ENCODE measurements at regions not wholly inside any gene's neighbourhood (a gene's known extent, or its start where the extent isn't known, plus 50 kb on each side); places are given as distances from the start of the nearest gene placed in this dataset.

DNA sequence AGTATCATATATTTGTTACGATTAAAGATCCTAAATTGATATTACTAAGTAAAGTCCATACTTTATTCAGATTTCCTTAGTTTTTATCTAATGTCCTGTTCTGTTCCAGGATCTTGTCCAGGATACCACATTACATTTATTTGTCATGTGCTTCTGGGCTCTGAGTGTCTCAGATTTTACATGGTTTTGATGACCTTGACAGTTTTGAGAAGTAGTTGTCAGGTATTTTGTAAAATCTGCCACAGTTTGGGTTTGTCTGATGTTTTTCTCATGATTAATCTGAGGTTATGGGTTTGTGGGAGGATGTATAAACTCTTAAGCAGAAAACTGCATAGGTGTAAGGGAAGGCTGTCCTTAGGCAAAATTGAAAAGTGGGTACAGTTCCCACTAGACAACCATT, 109.9 kb upstream of the BMP5 start:
- no peak for TF ChIP-seq EZH2 (IDR thresholded peaks at IDR 0.05; ENCODE audit: insufficient read depth, low read length)
- TF ChIP-seq, protein P1, sequence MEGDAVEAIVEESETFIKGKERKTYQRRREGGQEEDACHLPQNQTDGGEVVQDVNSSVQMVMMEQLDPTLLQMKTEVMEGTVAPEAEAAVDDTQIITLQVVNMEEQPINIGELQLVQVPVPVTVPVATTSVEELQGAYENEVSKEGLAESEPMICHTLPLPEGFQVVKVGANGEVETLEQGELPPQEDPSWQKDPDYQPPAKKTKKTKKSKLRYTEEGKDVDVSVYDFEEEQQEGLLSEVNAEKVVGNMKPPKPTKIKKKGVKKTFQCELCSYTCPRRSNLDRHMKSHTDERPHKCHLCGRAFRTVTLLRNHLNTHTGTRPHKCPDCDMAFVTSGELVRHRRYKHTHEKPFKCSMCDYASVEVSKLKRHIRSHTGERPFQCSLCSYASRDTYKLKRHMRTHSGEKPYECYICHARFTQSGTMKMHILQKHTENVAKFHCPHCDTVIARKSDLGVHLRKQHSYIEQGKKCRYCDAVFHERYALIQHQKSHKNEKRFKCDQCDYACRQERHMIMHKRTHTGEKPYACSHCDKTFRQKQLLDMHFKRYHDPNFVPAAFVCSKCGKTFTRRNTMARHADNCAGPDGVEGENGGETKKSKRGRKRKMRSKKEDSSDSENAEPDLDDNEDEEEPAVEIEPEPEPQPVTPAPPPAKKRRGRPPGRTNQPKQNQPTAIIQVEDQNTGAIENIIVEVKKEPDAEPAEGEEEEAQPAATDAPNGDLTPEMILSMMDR (IDR thresholded peaks at IDR 0.05; ENCODE audit: insufficient read depth, low read depth, low read length), result no peak
- no peak overlapping the region for H3K27ac ChIP-seq (ENCODE audit: low read depth, low read length)
- Mint-ChIP-seq H3K9me3 (ENCODE audit: unreplicated experiment) (no peaks in the 10 kb centered on the region), H3K36me3 (ENCODE audit: low read depth, unreplicated experiment) (no peaks in the 10 kb centered on the region), H3K27ac (ENCODE audit: unreplicated experiment) (no peak overlapping the region), H3K4me1 (ENCODE audit: low read depth, unreplicated experiment) (no peaks in the 10 kb centered on the region), H3K4me3 (ENCODE audit: unreplicated experiment) (no peak overlapping the region), H3K27me3 (ENCODE audit: low read depth, unreplicated experiment) (no peaks in the 10 kb centered on the region)
- no peak overlapping the region for H3K4me2 ChIP-seq (ENCODE audit: low read length)
- H3K9me3 ChIP-seq (ENCODE audit: insufficient read depth, low read depth, low read length), result no peaks in the 10 kb centered on the region
- H3K4me3 ChIP-seq (ENCODE audit: insufficient read depth, low read depth, low read length), result no peak overlapping the region
- no peaks in the 10 kb centered on the region for H3K79me2 ChIP-seq (ENCODE audit: insufficient read depth, low read length)
- H3K9ac ChIP-seq (ENCODE audit: low read length), result no peak overlapping the region
- H3K36me3 ChIP-seq (ENCODE audit: insufficient read depth, low read length), result no peaks in the 10 kb centered on the region
- H4K20me1 ChIP-seq (ENCODE audit: insufficient read depth, low read length), result no peaks in the 10 kb centered on the region
- H3K27me3 ChIP-seq (ENCODE audit: insufficient read depth, low read length), result no peaks in the 10 kb centered on the region
- DNase-seq (ENCODE audit: low read depth), result no peak
- no peaks in the 10 kb centered on the region for H3K4me1 ChIP-seq (ENCODE audit: insufficient read depth, low read length)
- H2AFZ ChIP-seq (ENCODE audit: low read depth, low read length), result no peak overlapping the region
- FAIRE-seq, result no peak

DNA sequence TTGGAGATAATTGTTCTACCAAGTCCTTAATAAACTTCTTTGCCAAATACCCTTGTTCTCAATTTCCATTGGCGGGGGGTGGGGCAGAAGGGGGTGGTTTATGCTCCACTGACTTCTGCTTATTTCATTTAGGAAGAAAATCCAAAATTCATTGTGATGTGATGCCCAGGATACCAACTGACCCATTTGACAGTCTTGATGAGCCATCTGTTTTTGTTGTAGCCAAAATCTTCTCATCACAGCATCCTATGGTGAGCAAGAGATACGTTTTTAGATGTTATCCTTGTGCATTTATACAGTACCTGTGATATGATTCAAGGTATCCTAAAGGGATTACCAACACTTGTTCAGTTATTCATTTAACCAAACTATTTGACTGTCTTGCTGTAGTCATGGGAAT, 108.5 kb upstream of the BMP5 start:
- no peaks in the 10 kb centered on the region for H3K79me2 ChIP-seq (ENCODE audit: insufficient read depth, low read length)
- no peak overlapping the region for H3K4me2 ChIP-seq (ENCODE audit: low read length)
- H3K9me3 Mint-ChIP-seq (ENCODE audit: unreplicated experiment), result no peaks in the 10 kb centered on the region
- DNase-seq (ENCODE audit: low read depth) (no peak), FAIRE-seq (no peak)
- H3K4me3 ChIP-seq (ENCODE audit: insufficient read depth, low read depth, low read length), result no peak overlapping the region
- H3K9me3 ChIP-seq (ENCODE audit: insufficient read depth, low read depth, low read length), result no peaks in the 10 kb centered on the region
- no peak overlapping the region for H3K4me3 Mint-ChIP-seq (ENCODE audit: unreplicated experiment)
- H3K27me3 Mint-ChIP-seq (ENCODE audit: low read depth, unreplicated experiment), result no peaks in the 10 kb centered on the region
- no peak overlapping the region for H2AFZ ChIP-seq (ENCODE audit: low read depth, low read length)
- no peaks in the 10 kb centered on the region for H3K27me3 ChIP-seq (ENCODE audit: insufficient read depth, low read length)
- no peaks in the 10 kb centered on the region for H4K20me1 ChIP-seq (ENCODE audit: insufficient read depth, low read length)
- no peaks in the 10 kb centered on the region for H3K36me3 ChIP-seq (ENCODE audit: insufficient read depth, low read length)
- no peak overlapping the region for H3K27ac Mint-ChIP-seq (ENCODE audit: unreplicated experiment)
- H3K27ac ChIP-seq (ENCODE audit: low read depth, low read length), result no peak overlapping the region
- TF ChIP-seq EZH2 (IDR thresholded peaks at IDR 0.05; ENCODE audit: insufficient read depth, low read length), result no peak
- H3K4me1 Mint-ChIP-seq (ENCODE audit: low read depth, unreplicated experiment), result no peaks in the 10 kb centered on the region
- no peaks in the 10 kb centered on the region for H3K36me3 Mint-ChIP-seq (ENCODE audit: low read depth, unreplicated experiment)
- no peak overlapping the region for H3K9ac ChIP-seq (ENCODE audit: low read length)
- no peaks in the 10 kb centered on the region for H3K4me1 ChIP-seq (ENCODE audit: insufficient read depth, low read length)

DNA sequence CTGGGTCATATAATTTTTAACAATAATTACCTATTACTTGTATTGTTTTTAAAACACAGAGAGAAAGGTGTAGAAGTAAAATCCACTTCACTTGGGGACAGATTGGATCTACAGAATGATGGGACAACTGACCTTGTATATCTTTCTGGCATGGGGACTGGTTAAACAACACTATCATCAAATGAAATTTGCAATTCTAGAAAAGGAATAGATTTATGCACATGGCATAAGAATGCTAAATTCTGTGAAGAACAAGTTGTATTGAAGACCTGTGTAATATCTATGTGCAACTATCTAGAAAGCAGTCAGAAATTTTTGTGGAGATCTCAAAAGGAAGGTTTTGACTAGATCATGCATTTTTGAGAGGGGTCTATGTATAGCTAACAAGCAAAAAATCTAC, 106.3 kb upstream of the BMP5 start:
- Histone ChIP-seq H3K4me2 (ENCODE audit: low read length) (no peak overlapping the region), H3K79me2 (ENCODE audit: insufficient read depth, low read length) (no peaks in the 10 kb centered on the region), H3K4me1 (ENCODE audit: insufficient read depth, low read length) (no peaks in the 10 kb centered on the region), H4K20me1 (ENCODE audit: insufficient read depth, low read length) (no peaks in the 10 kb centered on the region), H3K4me3 (ENCODE audit: insufficient read depth, low read depth, low read length) (no peak overlapping the region), H3K27ac (ENCODE audit: low read depth, low read length) (no peak overlapping the region), H3K9ac (ENCODE audit: low read length) (no peak overlapping the region), H3K27me3 (ENCODE audit: insufficient read depth, low read length) (no peaks in the 10 kb centered on the region), H2AFZ (ENCODE audit: low read depth, low read length) (no peak overlapping the region), H3K36me3 (ENCODE audit: insufficient read depth, low read length) (no peaks in the 10 kb centered on the region), H3K9me3 (ENCODE audit: insufficient read depth, low read depth, low read length) (no peaks in the 10 kb centered on the region)
- Mint-ChIP-seq H3K4me1 (ENCODE audit: low read depth, unreplicated experiment) (no peaks in the 10 kb centered on the region), H3K27ac (ENCODE audit: unreplicated experiment) (no peak overlapping the region), H3K9me3 (ENCODE audit: unreplicated experiment) (no peaks in the 10 kb centered on the region), H3K27me3 (ENCODE audit: low read depth, unreplicated experiment) (no peaks in the 10 kb centered on the region), H3K36me3 (ENCODE audit: low read depth, unreplicated experiment) (no peaks in the 10 kb centered on the region), H3K4me3 (ENCODE audit: unreplicated experiment) (no peak overlapping the region)
- no peak for FAIRE-seq
- DNase-seq (ENCODE audit: low read depth), result no peak
- no peak for TF ChIP-seq EZH2 (IDR thresholded peaks at IDR 0.05; ENCODE audit: insufficient read depth, low read length)
- TF ChIP-seq, protein P1 (IDR thresholded peaks at IDR 0.05; ENCODE audit: insufficient read depth, low read depth, low read length), result no peak
